ENCODE measurements at regions not wholly inside any gene's neighbourhood (a gene's known extent, or its start where the extent isn't known, plus 50 kb on each side); places are given as distances from the start of the nearest gene placed in this dataset.

DNA sequence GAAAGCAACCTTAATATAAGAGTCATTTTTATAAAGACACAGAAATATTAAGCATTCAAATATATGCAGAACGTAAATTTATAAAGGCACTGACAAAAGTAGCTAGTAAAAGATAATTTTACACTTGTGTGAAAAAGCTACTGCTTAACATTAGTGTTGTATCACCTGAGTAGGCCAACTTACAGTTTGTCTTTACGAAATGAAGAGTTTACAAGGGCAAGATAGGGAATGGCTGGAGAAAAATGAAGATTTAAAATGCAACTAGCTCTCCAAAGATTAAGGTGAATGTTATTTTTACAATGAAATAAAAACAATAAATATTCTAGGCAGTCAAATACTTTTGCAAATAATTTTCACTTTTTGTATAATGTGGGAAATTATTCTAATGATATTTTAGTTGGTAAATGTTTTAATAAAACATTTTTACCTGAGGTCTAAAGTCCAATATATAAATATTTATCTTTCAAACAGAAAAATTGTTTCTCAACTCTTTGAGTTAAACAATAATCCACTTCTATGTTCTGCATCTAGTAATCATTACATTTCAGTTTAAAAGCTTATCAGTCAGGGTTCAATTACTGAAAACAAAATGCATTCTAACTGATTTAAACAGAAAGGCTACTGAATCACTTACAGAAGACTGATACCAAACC, 382.6 kb downstream of the IPMK start (continued):
- TF ChIP-seq, protein P1, sequence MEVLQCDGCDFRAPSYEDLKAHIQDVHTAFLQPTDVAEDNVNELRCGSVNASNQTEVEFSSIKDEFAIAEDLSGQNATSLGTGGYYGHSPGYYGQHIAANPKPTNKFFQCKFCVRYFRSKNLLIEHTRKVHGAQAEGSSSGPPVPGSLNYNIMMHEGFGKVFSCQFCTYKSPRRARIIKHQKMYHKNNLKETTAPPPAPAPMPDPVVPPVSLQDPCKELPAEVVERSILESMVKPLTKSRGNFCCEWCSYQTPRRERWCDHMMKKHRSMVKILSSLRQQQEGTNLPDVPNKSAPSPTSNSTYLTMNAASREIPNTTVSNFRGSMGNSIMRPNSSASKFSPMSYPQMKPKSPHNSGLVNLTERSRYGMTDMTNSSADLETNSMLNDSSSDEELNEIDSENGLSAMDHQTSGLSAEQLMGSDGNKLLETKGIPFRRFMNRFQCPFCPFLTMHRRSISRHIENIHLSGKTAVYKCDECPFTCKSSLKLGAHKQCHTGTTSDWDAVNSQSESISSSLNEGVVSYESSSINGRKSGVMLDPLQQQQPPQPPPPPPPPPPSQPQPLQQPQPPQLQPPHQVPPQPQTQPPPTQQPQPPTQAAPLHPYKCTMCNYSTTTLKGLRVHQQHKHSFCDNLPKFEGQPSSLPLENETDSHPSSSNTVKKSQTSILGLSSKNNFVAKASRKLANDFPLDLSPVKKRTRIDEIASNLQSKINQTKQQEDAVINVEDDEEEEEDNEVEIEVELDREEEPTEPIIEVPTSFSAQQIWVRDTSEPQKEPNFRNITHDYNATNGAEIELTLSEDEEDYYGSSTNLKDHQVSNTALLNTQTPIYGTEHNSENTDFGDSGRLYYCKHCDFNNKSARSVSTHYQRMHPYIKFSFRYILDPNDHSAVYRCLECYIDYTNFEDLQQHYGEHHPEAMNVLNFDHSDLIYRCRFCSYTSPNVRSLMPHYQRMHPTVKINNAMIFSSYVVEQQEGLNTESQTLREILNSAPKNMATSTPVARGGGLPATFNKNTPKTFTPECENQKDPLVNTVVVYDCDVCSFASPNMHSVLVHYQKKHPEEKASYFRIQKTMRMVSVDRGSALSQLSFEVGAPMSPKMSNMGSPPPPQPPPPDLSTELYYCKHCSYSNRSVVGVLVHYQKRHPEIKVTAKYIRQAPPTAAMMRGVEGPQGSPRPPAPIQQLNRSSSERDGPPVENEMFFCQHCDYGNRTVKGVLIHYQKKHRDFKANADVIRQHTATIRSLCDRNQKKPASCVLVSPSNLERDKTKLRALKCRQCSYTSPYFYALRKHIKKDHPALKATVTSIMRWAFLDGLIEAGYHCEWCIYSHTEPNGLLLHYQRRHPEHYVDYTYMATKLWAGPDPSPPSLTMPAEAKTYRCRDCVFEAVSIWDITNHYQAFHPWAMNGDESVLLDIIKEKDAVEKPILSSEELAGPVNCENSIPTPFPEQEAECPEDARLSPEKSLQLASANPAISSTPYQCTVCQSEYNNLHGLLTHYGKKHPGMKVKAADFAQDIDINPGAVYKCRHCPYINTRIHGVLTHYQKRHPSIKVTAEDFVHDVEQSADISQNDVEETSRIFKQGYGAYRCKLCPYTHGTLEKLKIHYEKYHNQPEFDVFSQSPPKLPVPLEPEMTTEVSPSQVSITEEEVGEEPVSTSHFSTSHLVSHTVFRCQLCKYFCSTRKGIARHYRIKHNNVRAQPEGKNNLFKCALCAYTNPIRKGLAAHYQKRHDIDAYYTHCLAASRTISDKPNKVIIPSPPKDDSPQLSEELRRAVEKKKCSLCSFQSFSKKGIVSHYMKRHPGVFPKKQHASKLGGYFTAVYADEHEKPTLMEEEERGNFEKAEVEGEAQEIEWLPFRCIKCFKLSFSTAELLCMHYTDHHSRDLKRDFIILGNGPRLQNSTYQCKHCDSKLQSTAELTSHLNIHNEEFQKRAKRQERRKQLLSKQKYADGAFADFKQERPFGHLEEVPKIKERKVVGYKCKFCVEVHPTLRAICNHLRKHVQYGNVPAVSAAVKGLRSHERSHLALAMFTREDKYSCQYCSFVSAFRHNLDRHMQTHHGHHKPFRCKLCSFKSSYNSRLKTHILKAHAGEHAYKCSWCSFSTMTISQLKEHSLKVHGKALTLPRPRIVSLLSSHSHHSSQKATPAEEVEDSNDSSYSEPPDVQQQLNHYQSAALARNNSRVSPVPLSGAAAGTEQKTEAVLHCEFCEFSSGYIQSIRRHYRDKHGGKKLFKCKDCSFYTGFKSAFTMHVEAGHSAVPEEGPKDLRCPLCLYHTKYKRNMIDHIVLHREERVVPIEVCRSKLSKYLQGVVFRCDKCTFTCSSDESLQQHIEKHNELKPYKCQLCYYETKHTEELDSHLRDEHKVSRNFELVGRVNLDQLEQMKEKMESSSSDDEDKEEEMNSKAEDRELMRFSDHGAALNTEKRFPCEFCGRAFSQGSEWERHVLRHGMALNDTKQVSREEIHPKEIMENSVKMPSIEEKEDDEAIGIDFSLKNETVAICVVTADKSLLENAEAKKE (CRISPR knock-in tag; IDR thresholded peaks at IDR 0.05), result no peak
- TF ChIP-seq EZH2phosphoT487 (IDR thresholded peaks at IDR 0.05; ENCODE audit: unreplicated experiment) (no peak), ZNF114 (CRISPR knock-in tag; IDR thresholded peaks at IDR 0.05) (no peak)

DNA sequence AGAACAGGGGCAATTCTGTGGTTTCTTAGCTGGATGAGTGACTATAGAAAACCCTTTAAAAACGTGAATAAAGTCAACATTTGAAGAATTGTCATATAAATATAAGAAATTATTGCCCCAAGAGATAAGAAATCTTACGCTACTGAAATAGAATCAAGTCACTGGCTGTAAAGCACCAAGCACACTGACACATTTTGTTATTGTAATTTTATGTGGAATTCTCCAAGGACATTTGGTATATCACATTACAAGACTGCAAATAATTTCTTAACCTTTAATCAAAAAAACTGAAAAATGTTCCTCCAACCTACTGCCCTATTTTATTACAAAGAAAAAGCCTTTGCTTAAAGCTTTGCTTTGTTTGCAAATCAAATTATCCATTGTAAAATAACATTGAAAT, 383.3 kb downstream of the IPMK start:
- no peaks in the 10 kb centered on the region for H3F3A ChIP-seq (replicated peaks; ENCODE audit: low read depth)
- H3K27me3 ChIP-seq (ENCODE audit: insufficient read depth), result no peaks in the 10 kb centered on the region
- DNase-seq (ENCODE audit: low spot score) (no peak), ATAC-seq (no peak)
- no peak overlapping the region for H3K4me3 ChIP-seq
- no peaks in the 10 kb centered on the region for H3K36me3 ChIP-seq (ENCODE audit: insufficient read depth)
- H3K4me3 Mint-ChIP-seq, result no peak overlapping the region
- no peak overlapping the region for H3K27ac ChIP-seq (ENCODE audit: low read depth)
- no peaks in the 10 kb centered on the region for H3K4me1 ChIP-seq (ENCODE audit: insufficient read depth)
- peaks cover 3% of the 10 kb centered on the region; the same call in 1 of the 2 replicates for H3K9me2 ChIP-seq (ENCODE audit: insufficient read depth)
- H3K27ac Mint-ChIP-seq, result no peak overlapping the region
- H4K20me1 ChIP-seq (replicated peaks; ENCODE audit: insufficient read depth), result no peaks in the 10 kb centered on the region
- H3K79me2 ChIP-seq (replicated peaks; ENCODE audit: insufficient read depth), result no peaks in the 10 kb centered on the region
- H2AFZ ChIP-seq, result no peak overlapping the region
- H3K4me1 Mint-ChIP-seq, result no peaks in the 10 kb centered on the region
- H3K36me3 Mint-ChIP-seq (ENCODE audit: low read depth), result 0 out of 3 replicates have a peak, but pooled peaks cover 3% of the 10 kb centered on the region
- peaks cover 3% of the 10 kb centered on the region for H3K27me3 Mint-ChIP-seq (ENCODE audit: insufficient read depth, low read depth, poor library complexity)
- H3K9me3 Mint-ChIP-seq, result peaks cover 10% of the 10 kb centered on the region; the same call in 1 of the 3 replicates
- H3K4me2 ChIP-seq, result no peak overlapping the region
- TF ChIP-seq CREB1 (CRISPR knock-in tag; IDR thresholded peaks at IDR 0.05; ENCODE audit: low read depth), result no peak
- TF ChIP-seq NANOG (IDR thresholded peaks at IDR 0.05; ENCODE audit: borderline replicate concordance), result no peak
- no peak for TF ChIP-seq JUNB (IDR thresholded peaks at IDR 0.05; ENCODE audit: unreplicated experiment)
- TF ChIP-seq STAT1 (IDR thresholded peaks at IDR 0.05; ENCODE audit: unreplicated experiment), result no peak
- TF ChIP-seq ZNF114 (CRISPR knock-in tag; IDR thresholded peaks at IDR 0.05), result no peak
- TF ChIP-seq ZNF331 (CRISPR knock-in tag; IDR thresholded peaks at IDR 0.05; ENCODE audit: low read depth), result no peak
- TF ChIP-seq, protein P2, sequence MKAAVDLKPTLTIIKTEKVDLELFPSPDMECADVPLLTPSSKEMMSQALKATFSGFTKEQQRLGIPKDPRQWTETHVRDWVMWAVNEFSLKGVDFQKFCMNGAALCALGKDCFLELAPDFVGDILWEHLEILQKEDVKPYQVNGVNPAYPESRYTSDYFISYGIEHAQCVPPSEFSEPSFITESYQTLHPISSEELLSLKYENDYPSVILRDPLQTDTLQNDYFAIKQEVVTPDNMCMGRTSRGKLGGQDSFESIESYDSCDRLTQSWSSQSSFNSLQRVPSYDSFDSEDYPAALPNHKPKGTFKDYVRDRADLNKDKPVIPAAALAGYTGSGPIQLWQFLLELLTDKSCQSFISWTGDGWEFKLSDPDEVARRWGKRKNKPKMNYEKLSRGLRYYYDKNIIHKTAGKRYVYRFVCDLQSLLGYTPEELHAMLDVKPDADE (IDR thresholded peaks at IDR 0.05), result no peak
- TF ChIP-seq, protein P1 (CRISPR knock-in tag; IDR thresholded peaks at IDR 0.05), result no peak
